Natural killer cell (primary cell): ENCODE measurements at regions not wholly inside any gene's neighbourhood (a gene's known extent, or its start where the extent isn't known, plus 50 kb on each side); places are given as distances from the start of the nearest gene placed in this dataset.

Source experiments
- ATAC-seq, 3 donors: fragments of 150-1000 bp in 2 of 3; fragments of 200-7000 bp in 1 of 3; cut with Tn5 transposase; 1 replicate in 1 of 3; 2 replicates in 2 of 3; pipeline ENCODE4 v1.10.0; 2021; ENCODE audit warnings: mild to moderate bottlenecking in 2 of 3, moderate library complexity in 2 of 3
- DNase-seq, 2 donors: peaks; one replicate each; pipeline versions ENCODE4 v3.0.0 to v3.0.0-alpha.2; 2013 to 2021; ENCODE audit warnings: mixed read lengths in 1 of 2
- H3K27ac ChIP-seq: one replicate; pipeline ENCODE4 v1.5.1; 2013; ENCODE audit warnings: mild to moderate bottlenecking, low read length
- H3K27me3 ChIP-seq: one replicate; pipeline ENCODE4 v1.6.1; 2013; ENCODE audit warnings: low read length; ENCODE audit not compliant: control insufficient read depth, insufficient read depth
- H3K36me3 ChIP-seq: one replicate; pipeline ENCODE4 v1.6.1; 2013; ENCODE audit warnings: low read length; ENCODE audit not compliant: control insufficient read depth, insufficient read depth
- H3K4me1 ChIP-seq: one replicate; pipeline ENCODE4 v1.6.1; 2013; ENCODE audit warnings: low read length; ENCODE audit not compliant: control insufficient read depth, insufficient read depth
- H3K4me3 ChIP-seq: one replicate; pipeline ENCODE4 v1.5.1; 2013; ENCODE audit warnings: low read length
- H3K9me3 ChIP-seq: one replicate; pipeline ENCODE4 v1.6.1; 2013; ENCODE audit warnings: low read length; ENCODE audit not compliant: control insufficient read depth, insufficient read depth
- H3K27ac Mint-ChIP-seq, 2 donors: one replicate each; pipeline ENCODE4 v1.8.0; 2022; ENCODE audit warnings: mild to moderate bottlenecking in 2 of 2, mixed read lengths in 2 of 2, moderate library complexity in 1 of 2
- H3K27me3 Mint-ChIP-seq, 2 donors: one replicate each; pipeline ENCODE4 v1.8.0; 2022; ENCODE audit warnings: low read depth in 2 of 2, mixed read lengths in 2 of 2
- H3K36me3 Mint-ChIP-seq: one replicate; pipeline ENCODE4 v1.8.0; 2022; ENCODE audit warnings: mixed read lengths
- H3K4me1 Mint-ChIP-seq, 2 donors: one replicate each; pipeline ENCODE4 v1.8.0; 2022; ENCODE audit warnings: mixed read lengths in 2 of 2
- H3K4me3 Mint-ChIP-seq: one replicate; pipeline ENCODE4 v1.8.0; 2022; ENCODE audit warnings: mild to moderate bottlenecking, moderate library complexity, mixed read lengths
- H3K9me3 Mint-ChIP-seq, 2 donors: one replicate each; pipeline ENCODE4 v1.8.0; 2022; ENCODE audit warnings: mixed read lengths in 2 of 2
- WGBS: methylation state at CpG from one replicate; pipeline ENCODE4 v1.1.7; 2013; ENCODE audit warnings: missing lambda C conversion rate; ENCODE audit not compliant: insufficient coverage; 5-methylcytosine and 5-hydroxymethylcytosine counted together
- intact Hi-C: fragments of 100-400 bp; cut with micrococcal nuclease; formaldehyde crosslinking; loops from one replicate; pipeline ENCODE4 v1.14.2; 2022
- TF ChIP-seq, protein P1 (sequence below): fragments of 200-600 bp; IDR thresholded peaks from one replicate; pipeline ENCODE4 v1.8.0; 2022; ENCODE audit warnings: antibody characterized with exemption

DNA sequence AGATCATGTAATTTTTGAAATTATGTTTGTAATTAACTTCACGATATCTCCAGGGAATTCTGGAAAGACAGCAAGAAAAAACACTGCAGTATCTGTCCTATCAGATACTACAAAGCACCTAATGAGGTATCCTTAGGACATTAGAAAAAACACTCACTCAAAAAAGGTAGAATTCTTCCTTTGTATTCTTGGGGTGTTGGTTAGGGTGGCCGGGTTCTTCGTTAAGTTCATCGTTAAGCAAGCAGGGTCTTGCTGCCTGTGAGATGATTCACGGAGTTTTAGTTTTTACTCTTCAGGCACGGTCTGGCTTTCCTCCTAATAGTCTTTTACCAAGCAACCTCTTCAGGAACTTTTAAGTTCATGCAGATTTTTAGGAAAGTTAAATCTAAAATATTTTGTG is 91.4 kb upstream of the IRX4 start:
- Mint-ChIP-seq H3K9me3 (no peaks in the 10 kb centered on the region), H3K36me3 (no peaks in the 10 kb centered on the region)
- intact Hi-C loops, result no loop called here

DNA sequence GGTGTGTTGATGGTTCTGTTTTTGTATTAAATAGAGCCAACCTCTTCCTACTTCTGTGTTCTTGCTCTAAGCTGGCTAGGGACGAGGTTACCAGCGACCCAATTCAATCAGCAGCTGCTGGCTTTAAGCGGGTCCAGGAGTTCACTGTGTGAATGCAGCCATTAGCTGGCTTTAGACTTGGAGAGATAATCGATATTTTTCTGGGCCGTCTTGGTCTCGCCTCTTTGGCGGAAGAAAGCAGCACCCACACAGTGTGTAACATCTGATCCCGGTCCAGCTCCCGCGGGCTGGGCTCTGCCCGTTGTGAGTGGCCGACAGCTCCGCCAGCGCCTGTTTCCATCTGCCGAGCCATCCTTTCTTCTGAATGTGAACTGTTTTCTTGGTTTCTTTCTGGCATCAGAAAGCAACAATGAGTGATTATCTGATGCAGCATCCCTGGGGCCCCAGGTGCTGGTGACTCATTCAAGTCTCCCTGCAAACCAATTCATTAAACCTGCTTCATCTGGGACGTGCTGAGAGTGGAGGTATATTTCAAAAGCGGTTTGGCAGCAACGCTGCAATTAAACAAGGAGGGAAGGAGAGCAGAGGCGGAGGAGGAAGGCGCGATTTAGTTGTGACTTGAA is 90.8 kb upstream of the IRX4 start:
- no peaks in the 10 kb centered on the region for H3K4me1 Mint-ChIP-seq
- H3K4me3 ChIP-seq, result no peak overlapping the region
- no peak overlapping the region for H3K27ac Mint-ChIP-seq
- H3K27ac ChIP-seq, result no peak overlapping the region
- WGBS, result 86% methylated on average over 21 of the region's 21 CpGs
- TF ChIP-seq, protein P1, sequence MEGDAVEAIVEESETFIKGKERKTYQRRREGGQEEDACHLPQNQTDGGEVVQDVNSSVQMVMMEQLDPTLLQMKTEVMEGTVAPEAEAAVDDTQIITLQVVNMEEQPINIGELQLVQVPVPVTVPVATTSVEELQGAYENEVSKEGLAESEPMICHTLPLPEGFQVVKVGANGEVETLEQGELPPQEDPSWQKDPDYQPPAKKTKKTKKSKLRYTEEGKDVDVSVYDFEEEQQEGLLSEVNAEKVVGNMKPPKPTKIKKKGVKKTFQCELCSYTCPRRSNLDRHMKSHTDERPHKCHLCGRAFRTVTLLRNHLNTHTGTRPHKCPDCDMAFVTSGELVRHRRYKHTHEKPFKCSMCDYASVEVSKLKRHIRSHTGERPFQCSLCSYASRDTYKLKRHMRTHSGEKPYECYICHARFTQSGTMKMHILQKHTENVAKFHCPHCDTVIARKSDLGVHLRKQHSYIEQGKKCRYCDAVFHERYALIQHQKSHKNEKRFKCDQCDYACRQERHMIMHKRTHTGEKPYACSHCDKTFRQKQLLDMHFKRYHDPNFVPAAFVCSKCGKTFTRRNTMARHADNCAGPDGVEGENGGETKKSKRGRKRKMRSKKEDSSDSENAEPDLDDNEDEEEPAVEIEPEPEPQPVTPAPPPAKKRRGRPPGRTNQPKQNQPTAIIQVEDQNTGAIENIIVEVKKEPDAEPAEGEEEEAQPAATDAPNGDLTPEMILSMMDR, result no peak
- ATAC-seq (no peak), DNase-seq (no peak)
- H3K4me3 Mint-ChIP-seq, result no peak overlapping the region
- no peaks in the 10 kb centered on the region for H3K36me3 ChIP-seq
- no peaks in the 10 kb centered on the region for H3K36me3 Mint-ChIP-seq
- H3K9me3 Mint-ChIP-seq, result no peaks in the 10 kb centered on the region
- no peaks in the 10 kb centered on the region for H3K9me3 ChIP-seq
- H3K27me3 ChIP-seq, result no peaks in the 10 kb centered on the region
- intact Hi-C loops, result no loop called here
- H3K27me3 Mint-ChIP-seq, result peaks cover 0 to 22% of the 10 kb centered on the region in 2 donors
- H3K4me1 ChIP-seq, result no peaks in the 10 kb centered on the region

More for the DNA sequence above, 91.4 kb upstream of the IRX4 start:
- peaks cover 0 to 28% of the 10 kb centered on the region in 2 donors for H3K27me3 Mint-ChIP-seq
- Histone ChIP-seq H3K9me3 (no peaks in the 10 kb centered on the region), H3K36me3 (no peaks in the 10 kb centered on the region), H3K27me3 (no peaks in the 10 kb centered on the region), H3K4me3 (no peak overlapping the region), H3K27ac (no peak overlapping the region), H3K4me1 (no peaks in the 10 kb centered on the region)
- H3K4me1 Mint-ChIP-seq, result no peaks in the 10 kb centered on the region
- ATAC-seq, result no peak
- WGBS, result 80% methylated on average over 5 of the region's 6 CpGs
- no peak for DNase-seq
- H3K27ac Mint-ChIP-seq, result no peak overlapping the region
- no peak overlapping the region for H3K4me3 Mint-ChIP-seq
- TF ChIP-seq, protein P1, result no peak

DNA sequence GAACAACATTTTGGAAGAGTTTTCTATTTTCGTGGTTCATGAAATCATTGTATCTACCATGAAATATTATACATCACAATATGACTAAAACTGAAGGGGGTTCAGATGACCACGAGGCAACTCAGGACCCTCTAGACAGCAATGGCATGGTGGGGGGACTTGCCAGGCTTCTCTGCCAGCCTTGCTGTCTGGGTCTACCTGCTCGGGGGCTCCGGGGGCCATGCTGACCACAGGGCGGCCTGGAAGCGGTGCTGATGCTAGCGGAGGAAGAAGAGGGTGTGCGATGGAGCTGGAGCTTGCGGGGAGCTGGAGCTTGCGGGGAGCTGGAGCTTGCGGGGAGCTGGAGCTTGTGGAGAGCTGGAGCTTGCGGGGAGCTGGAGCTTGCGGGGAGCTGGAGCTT is 89.2 kb upstream of the IRX4 start:
- no peaks in the 10 kb centered on the region for H3K9me3 ChIP-seq
- H3K36me3 ChIP-seq, result no peaks in the 10 kb centered on the region
- no peaks in the 10 kb centered on the region for H3K9me3 Mint-ChIP-seq
- H3K27ac Mint-ChIP-seq, result no peak overlapping the region
- WGBS, result 81% methylated on average over 10 of the region's 13 CpGs
- ATAC-seq, result no peak
- H3K4me1 ChIP-seq, result no peaks in the 10 kb centered on the region
- H3K4me1 Mint-ChIP-seq, result no peaks in the 10 kb centered on the region
- TF ChIP-seq, protein P1, result no peak
- H3K4me3 ChIP-seq, result no peak overlapping the region
- intact Hi-C loops, result no loop called here
- peaks cover 2 to 21% of the 10 kb centered on the region in 2 donors for H3K27me3 Mint-ChIP-seq
- no peaks in the 10 kb centered on the region for H3K36me3 Mint-ChIP-seq
- no peak for DNase-seq
- H3K27me3 ChIP-seq, result no peaks in the 10 kb centered on the region
- no peak overlapping the region for H3K4me3 Mint-ChIP-seq
- H3K27ac ChIP-seq, result no peak overlapping the region

DNA sequence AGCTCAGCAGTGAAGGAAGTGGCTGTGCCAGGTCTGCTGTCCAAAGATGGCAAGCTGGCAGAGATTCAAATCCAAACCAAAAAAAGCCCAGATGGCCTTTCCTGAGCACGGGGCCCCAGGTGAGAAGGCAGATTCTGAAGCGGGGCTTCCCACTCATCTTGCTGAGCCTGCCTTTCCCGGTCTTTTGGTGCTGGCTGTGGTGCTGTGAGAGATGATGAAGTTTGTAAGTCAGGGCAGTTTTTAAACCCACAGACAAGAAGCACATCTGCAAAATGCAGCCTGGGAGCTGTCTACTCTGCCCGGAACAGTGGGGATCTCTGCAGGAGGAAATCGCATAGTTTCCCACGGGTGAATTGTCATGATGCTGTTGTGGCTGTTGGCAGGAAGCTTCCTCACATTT is 85.0 kb upstream of the IRX4 start:
- Mint-ChIP-seq H3K4me1 (no peaks in the 10 kb centered on the region), H3K27me3 (peaks cover 4 to 7% of the 10 kb centered on the region in 2 donors), H3K36me3 (no peaks in the 10 kb centered on the region), H3K27ac (no peak overlapping the region), H3K4me3 (no peak overlapping the region), H3K9me3 (no peaks in the 10 kb centered on the region)
- TF ChIP-seq, protein P1, result no peak
- Histone ChIP-seq H3K36me3 (no peaks in the 10 kb centered on the region), H3K4me3 (no peak overlapping the region), H3K4me1 (no peaks in the 10 kb centered on the region), H3K27me3 (no peaks in the 10 kb centered on the region), H3K9me3 (no peaks in the 10 kb centered on the region), H3K27ac (no peak overlapping the region)
- 67% methylated on average over 6 of the region's 6 CpGs for WGBS
- intact Hi-C loops, result no loop called here
- ATAC-seq, result no peak
- no peak for DNase-seq
